ENCODE measurements at regions not wholly inside any gene's neighbourhood (a gene's known extent, or its start where the extent isn't known, plus 50 kb on each side); places are given as distances from the start of the nearest gene placed in this dataset.

DNA sequence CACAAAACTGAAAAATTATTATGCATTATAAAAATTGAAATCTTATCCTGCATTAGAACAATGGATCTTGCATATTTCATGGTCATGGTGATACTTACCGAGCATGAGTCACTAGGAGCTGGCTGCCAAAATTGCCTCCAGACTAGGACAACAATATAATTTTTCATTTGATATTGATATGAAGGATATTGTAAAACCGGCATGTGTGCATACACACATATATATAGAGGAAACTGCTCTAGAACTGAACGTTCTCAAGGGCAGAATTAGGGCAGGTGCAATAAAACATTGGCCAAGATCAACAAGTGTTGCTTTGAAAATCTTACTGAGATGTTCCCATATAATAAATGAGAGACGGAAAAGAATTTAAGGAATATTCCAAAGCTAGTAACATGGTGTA is 319.4 kb upstream of the POU1F1 start:
- no peak for TF ChIP-seq EZH2 (IDR thresholded peaks at IDR 0.05; ENCODE audit: borderline replicate concordance, low read depth, low read length, severe bottlenecking)
- TF ChIP-seq, protein P1, sequence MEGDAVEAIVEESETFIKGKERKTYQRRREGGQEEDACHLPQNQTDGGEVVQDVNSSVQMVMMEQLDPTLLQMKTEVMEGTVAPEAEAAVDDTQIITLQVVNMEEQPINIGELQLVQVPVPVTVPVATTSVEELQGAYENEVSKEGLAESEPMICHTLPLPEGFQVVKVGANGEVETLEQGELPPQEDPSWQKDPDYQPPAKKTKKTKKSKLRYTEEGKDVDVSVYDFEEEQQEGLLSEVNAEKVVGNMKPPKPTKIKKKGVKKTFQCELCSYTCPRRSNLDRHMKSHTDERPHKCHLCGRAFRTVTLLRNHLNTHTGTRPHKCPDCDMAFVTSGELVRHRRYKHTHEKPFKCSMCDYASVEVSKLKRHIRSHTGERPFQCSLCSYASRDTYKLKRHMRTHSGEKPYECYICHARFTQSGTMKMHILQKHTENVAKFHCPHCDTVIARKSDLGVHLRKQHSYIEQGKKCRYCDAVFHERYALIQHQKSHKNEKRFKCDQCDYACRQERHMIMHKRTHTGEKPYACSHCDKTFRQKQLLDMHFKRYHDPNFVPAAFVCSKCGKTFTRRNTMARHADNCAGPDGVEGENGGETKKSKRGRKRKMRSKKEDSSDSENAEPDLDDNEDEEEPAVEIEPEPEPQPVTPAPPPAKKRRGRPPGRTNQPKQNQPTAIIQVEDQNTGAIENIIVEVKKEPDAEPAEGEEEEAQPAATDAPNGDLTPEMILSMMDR (IDR thresholded peaks at IDR 0.05; ENCODE audit: extremely low read depth in 1 of 2, insufficient read depth in 1 of 2, low read depth in 1 of 2, low read length in 2 of 2), result no peak
- TF ChIP-seq POLR2AphosphoS5 (IDR thresholded peaks at IDR 0.05; ENCODE audit: insufficient read depth, low read depth, low read length), result no peak
